ENCODE measurements at regions not wholly inside any gene's neighbourhood (a gene's known extent, or its start where the extent isn't known, plus 50 kb on each side); places are given as distances from the start of the nearest gene placed in this dataset.

DNA sequence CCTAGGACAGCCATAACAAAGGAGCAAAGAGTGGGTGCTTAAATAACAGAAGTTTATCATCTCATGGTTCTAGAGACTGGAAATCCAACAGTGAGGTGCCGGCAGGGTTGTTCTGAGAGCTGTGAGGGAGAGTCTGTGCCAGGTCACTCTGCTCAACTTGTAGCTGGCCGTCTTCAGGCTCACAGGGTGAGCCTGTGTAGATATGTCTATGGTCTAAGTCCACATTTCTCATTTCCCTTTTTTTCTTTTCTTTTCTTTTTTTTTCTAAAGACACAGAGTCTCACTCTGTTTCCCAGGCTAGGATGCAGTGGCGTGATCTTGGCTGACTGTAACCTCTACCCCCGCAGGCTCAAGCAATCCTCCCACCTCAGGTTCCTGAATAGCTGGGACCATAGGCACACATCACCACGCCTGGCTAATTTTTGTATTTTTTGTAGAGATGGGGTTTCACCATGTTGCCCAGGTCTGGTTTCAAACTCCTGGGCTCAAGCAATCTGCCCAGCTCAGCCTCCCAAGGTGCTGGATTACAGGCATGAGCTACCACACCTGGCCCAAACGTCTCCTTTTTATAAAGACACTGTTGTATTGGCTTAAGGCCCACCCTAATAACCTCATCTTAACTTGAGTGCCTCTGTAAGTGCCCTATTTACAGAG lies 142.2 kb downstream of the SP3 start:
- Histone ChIP-seq H2AFZ (ENCODE audit: low read depth, low read length) (no peak overlapping the region), H3F3A (ENCODE audit: insufficient read depth, low read length, poor library complexity, severe bottlenecking) (peaks cover 7% of the 10 kb centered on the region), H3K9ac (ENCODE audit: low read length) (no peak overlapping the region), H3K36me3 (ENCODE audit: insufficient read depth, low read length) (no peaks in the 10 kb centered on the region), H3K9me3 (ENCODE audit: low read length) (no peaks in the 10 kb centered on the region), H3K4me2 (ENCODE audit: low read length) (no peak overlapping the region), H3K4me3 (ENCODE audit: low read length) (no peak overlapping the region), H3K27me3 (ENCODE audit: insufficient read depth, low read depth, low read length) (no peaks in the 10 kb centered on the region), H3K27ac (ENCODE audit: low read length) (no peak overlapping the region), H3K79me2 (replicated peaks; ENCODE audit: insufficient read depth, low read length) (no peaks in the 10 kb centered on the region), H3K9me2 (ENCODE audit: insufficient read depth, low read length) (no peaks in the 10 kb centered on the region), H4K20me1 (ENCODE audit: insufficient read depth) (no peaks in the 10 kb centered on the region)
- TF ChIP-seq MXI1 (conservative IDR thresholded peaks at IDR 0.05; ENCODE audit: poor library complexity, severe bottlenecking), result no peak
- TF ChIP-seq EP300 (conservative IDR thresholded peaks at IDR 0.05; ENCODE audit: poor library complexity, severe bottlenecking), result no peak
- TF ChIP-seq, protein P1, sequence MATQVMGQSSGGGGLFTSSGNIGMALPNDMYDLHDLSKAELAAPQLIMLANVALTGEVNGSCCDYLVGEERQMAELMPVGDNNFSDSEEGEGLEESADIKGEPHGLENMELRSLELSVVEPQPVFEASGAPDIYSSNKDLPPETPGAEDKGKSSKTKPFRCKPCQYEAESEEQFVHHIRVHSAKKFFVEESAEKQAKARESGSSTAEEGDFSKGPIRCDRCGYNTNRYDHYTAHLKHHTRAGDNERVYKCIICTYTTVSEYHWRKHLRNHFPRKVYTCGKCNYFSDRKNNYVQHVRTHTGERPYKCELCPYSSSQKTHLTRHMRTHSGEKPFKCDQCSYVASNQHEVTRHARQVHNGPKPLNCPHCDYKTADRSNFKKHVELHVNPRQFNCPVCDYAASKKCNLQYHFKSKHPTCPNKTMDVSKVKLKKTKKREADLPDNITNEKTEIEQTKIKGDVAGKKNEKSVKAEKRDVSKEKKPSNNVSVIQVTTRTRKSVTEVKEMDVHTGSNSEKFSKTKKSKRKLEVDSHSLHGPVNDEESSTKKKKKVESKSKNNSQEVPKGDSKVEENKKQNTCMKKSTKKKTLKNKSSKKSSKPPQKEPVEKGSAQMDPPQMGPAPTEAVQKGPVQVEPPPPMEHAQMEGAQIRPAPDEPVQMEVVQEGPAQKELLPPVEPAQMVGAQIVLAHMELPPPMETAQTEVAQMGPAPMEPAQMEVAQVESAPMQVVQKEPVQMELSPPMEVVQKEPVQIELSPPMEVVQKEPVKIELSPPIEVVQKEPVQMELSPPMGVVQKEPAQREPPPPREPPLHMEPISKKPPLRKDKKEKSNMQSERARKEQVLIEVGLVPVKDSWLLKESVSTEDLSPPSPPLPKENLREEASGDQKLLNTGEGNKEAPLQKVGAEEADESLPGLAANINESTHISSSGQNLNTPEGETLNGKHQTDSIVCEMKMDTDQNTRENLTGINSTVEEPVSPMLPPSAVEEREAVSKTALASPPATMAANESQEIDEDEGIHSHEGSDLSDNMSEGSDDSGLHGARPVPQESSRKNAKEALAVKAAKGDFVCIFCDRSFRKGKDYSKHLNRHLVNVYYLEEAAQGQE (IDR thresholded peaks at IDR 0.05; ENCODE audit: borderline replicate concordance), result no peak
- TF ChIP-seq, protein P2, sequence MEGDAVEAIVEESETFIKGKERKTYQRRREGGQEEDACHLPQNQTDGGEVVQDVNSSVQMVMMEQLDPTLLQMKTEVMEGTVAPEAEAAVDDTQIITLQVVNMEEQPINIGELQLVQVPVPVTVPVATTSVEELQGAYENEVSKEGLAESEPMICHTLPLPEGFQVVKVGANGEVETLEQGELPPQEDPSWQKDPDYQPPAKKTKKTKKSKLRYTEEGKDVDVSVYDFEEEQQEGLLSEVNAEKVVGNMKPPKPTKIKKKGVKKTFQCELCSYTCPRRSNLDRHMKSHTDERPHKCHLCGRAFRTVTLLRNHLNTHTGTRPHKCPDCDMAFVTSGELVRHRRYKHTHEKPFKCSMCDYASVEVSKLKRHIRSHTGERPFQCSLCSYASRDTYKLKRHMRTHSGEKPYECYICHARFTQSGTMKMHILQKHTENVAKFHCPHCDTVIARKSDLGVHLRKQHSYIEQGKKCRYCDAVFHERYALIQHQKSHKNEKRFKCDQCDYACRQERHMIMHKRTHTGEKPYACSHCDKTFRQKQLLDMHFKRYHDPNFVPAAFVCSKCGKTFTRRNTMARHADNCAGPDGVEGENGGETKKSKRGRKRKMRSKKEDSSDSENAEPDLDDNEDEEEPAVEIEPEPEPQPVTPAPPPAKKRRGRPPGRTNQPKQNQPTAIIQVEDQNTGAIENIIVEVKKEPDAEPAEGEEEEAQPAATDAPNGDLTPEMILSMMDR (IDR thresholded peaks at IDR 0.05; ENCODE audit: poor library complexity, severe bottlenecking), result no peak
- TF ChIP-seq TAF1 (IDR thresholded peaks at IDR 0.05; ENCODE audit: low read depth), result no peak
- no peak for TF ChIP-seq SMC3 (conservative IDR thresholded peaks at IDR 0.05; ENCODE audit: poor library complexity)
- no peak for TF ChIP-seq RAD21 (conservative IDR thresholded peaks at IDR 0.05)
- TF ChIP-seq EZH2 (IDR thresholded peaks at IDR 0.05; ENCODE audit: borderline replicate concordance, insufficient read depth, low read length, poor library complexity, severe bottlenecking), result no peak
- no peak for TF ChIP-seq POLR2AphosphoS5 (IDR thresholded peaks at IDR 0.05)

DNA sequence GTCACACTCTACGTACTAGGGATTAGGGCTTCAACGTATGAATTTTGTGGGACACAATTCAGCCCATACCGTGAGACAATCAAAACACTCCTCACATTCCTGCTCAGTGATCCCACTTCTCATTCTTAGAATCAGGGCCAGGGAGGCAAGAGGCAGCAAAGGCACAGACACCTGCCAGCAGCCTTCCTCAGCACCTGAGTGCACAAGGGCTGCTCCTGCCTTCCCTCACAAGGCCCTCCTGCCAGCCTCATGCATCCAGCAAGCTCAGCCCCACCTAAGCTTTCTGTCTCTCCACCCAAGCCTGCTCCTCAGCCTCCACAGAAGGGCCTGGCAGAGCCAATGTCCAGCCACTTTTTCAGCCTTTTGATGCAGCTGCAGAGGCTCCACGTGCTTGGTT lies 141.6 kb downstream of the SP3 start:
- H3K27me3 ChIP-seq (ENCODE audit: insufficient read depth, low read depth, low read length), result no peaks in the 10 kb centered on the region
- H4K20me1 ChIP-seq (ENCODE audit: insufficient read depth), result no peaks in the 10 kb centered on the region
- H3K9me3 ChIP-seq (ENCODE audit: low read length), result no peaks in the 10 kb centered on the region
- H3K79me2 ChIP-seq (replicated peaks; ENCODE audit: insufficient read depth, low read length), result no peaks in the 10 kb centered on the region
- no peak for TF ChIP-seq EP300 (conservative IDR thresholded peaks at IDR 0.05; ENCODE audit: poor library complexity, severe bottlenecking)
- no peak for TF ChIP-seq MXI1 (conservative IDR thresholded peaks at IDR 0.05; ENCODE audit: poor library complexity, severe bottlenecking)
- no peak for TF ChIP-seq EZH2 (IDR thresholded peaks at IDR 0.05; ENCODE audit: borderline replicate concordance, insufficient read depth, low read length, poor library complexity, severe bottlenecking)
- H3F3A ChIP-seq (ENCODE audit: insufficient read depth, low read length, poor library complexity, severe bottlenecking), result peaks cover 7% of the 10 kb centered on the region
- no peak overlapping the region for H3K27ac ChIP-seq (ENCODE audit: low read length)
- no peak overlapping the region for H2AFZ ChIP-seq (ENCODE audit: low read depth, low read length)
- H3K9ac ChIP-seq (ENCODE audit: low read length), result no peak overlapping the region
- no peak overlapping the region for H3K4me3 ChIP-seq (ENCODE audit: low read length)
- H3K4me2 ChIP-seq (ENCODE audit: low read length), result no peak overlapping the region
- H3K9me2 ChIP-seq (ENCODE audit: insufficient read depth, low read length), result no peaks in the 10 kb centered on the region
- H3K36me3 ChIP-seq (ENCODE audit: insufficient read depth, low read length), result no peaks in the 10 kb centered on the region

All from neural cell (in vitro differentiated cells).